ENCODE measurements at regions not wholly inside any gene's neighbourhood (a gene's known extent, or its start where the extent isn't known, plus 50 kb on each side); places are given as distances from the start of the nearest gene placed in this dataset.

DNA sequence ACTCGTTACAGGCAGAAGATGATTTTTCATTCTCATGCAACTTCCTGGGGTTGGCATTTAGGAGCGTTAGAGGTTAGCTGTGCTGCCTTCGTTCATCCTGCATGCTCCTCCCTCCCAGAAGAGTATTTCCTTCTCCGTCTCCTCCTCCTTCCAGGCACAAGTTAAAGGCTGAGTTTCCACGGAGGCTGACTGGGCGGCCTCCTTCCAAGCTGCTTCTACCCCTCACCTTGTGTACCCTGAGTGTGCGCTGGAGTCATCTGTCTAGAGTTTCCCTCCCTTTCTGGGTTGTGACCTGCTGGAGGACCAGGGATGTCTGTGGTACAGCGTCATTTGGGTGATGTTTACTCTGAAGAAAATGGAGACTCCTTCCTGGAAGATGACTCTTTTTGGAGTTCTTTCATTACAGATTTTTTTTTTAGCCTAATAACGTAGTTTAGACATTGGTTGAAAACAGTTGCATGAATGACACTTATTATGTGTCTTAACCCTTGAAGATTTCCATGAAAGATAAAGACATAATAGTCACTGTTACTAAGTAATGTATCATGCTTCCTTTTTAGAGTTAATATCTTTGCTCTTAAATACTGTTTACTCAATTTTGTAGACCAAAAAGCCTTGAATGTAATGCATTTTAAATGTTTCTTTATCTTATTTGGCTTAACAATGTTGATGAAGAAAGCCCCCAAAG, 146.9 kb downstream of the TENT4A start:
- TF ChIP-seq, protein P1, sequence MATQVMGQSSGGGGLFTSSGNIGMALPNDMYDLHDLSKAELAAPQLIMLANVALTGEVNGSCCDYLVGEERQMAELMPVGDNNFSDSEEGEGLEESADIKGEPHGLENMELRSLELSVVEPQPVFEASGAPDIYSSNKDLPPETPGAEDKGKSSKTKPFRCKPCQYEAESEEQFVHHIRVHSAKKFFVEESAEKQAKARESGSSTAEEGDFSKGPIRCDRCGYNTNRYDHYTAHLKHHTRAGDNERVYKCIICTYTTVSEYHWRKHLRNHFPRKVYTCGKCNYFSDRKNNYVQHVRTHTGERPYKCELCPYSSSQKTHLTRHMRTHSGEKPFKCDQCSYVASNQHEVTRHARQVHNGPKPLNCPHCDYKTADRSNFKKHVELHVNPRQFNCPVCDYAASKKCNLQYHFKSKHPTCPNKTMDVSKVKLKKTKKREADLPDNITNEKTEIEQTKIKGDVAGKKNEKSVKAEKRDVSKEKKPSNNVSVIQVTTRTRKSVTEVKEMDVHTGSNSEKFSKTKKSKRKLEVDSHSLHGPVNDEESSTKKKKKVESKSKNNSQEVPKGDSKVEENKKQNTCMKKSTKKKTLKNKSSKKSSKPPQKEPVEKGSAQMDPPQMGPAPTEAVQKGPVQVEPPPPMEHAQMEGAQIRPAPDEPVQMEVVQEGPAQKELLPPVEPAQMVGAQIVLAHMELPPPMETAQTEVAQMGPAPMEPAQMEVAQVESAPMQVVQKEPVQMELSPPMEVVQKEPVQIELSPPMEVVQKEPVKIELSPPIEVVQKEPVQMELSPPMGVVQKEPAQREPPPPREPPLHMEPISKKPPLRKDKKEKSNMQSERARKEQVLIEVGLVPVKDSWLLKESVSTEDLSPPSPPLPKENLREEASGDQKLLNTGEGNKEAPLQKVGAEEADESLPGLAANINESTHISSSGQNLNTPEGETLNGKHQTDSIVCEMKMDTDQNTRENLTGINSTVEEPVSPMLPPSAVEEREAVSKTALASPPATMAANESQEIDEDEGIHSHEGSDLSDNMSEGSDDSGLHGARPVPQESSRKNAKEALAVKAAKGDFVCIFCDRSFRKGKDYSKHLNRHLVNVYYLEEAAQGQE (IDR thresholded peaks at IDR 0.05; ENCODE audit: insufficient read depth in 1 of 2, low read depth in 2 of 2, low read length in 1 of 2), result no peak
- TF ChIP-seq, protein P2, sequence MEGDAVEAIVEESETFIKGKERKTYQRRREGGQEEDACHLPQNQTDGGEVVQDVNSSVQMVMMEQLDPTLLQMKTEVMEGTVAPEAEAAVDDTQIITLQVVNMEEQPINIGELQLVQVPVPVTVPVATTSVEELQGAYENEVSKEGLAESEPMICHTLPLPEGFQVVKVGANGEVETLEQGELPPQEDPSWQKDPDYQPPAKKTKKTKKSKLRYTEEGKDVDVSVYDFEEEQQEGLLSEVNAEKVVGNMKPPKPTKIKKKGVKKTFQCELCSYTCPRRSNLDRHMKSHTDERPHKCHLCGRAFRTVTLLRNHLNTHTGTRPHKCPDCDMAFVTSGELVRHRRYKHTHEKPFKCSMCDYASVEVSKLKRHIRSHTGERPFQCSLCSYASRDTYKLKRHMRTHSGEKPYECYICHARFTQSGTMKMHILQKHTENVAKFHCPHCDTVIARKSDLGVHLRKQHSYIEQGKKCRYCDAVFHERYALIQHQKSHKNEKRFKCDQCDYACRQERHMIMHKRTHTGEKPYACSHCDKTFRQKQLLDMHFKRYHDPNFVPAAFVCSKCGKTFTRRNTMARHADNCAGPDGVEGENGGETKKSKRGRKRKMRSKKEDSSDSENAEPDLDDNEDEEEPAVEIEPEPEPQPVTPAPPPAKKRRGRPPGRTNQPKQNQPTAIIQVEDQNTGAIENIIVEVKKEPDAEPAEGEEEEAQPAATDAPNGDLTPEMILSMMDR (IDR thresholded peaks at IDR 0.05), result no peak

All from Panc1 (cell line).